ENCODE measurements at regions not wholly inside any gene's neighbourhood (a gene's known extent, or its start where the extent isn't known, plus 50 kb on each side); places are given as distances from the start of the nearest gene placed in this dataset.

GRCh38 chr10:30752481-30752881, 122.9 kb upstream of the LYZL2 start:
- Histone ChIP-seq H3K27me3 (ENCODE audit: insufficient read depth, low read length) (no peaks in the 10 kb centered on the region), H3K9me3 (ENCODE audit: control insufficient read depth, low read depth, low read length) (no peaks in the 10 kb centered on the region), H3K4me1 (ENCODE audit: insufficient read depth, low read length) (no peaks in the 10 kb centered on the region), H3K79me2 (ENCODE audit: insufficient read depth, low read length) (no peaks in the 10 kb centered on the region), H3K4ac (ENCODE audit: low read depth, low read length) (no peak overlapping the region), H3K23me2 (ENCODE audit: insufficient read length, low read depth, low read length, poor library complexity, severe bottlenecking) (no peaks in the 10 kb centered on the region), H4K91ac (ENCODE audit: insufficient read length, low read depth, low read length) (no peak overlapping the region), H3K18ac (ENCODE audit: insufficient read length, low read depth, low read length) (no peak overlapping the region), H3K14ac (ENCODE audit: insufficient read depth, low read length) (no peak overlapping the region), H2BK15ac (ENCODE audit: low read depth, low read length) (no peak overlapping the region), H3K23ac (ENCODE audit: insufficient read length, low read depth, low read length) (no peak overlapping the region), H4K20me1 (ENCODE audit: control insufficient read depth, insufficient read depth, insufficient read length) (no peaks in the 10 kb centered on the region), H4K8ac (replicated peaks; ENCODE audit: insufficient read length, low read depth, low read length) (no peak overlapping the region), H3K9ac (ENCODE audit: extremely low read depth, insufficient read length, low read length) (no peak overlapping the region), H3K27ac (ENCODE audit: insufficient read length, low read depth, low read length) (no peak overlapping the region), H3K4me2 (ENCODE audit: insufficient read depth, insufficient read length, low read length) (no peak overlapping the region), H2BK120ac (ENCODE audit: low read depth, low read length, poor library complexity, severe bottlenecking) (no peak overlapping the region), H2BK12ac (ENCODE audit: insufficient read length, low read depth, low read length) (no peak overlapping the region), H2BK20ac (ENCODE audit: low read depth, low read length, poor library complexity, severe bottlenecking) (no peak overlapping the region), H3T11ph (ENCODE audit: low read length) (no peak overlapping the region), H2AFZ (ENCODE audit: low read length) (no peak overlapping the region), H3K56ac (ENCODE audit: insufficient read length, low read depth, low read length) (no peak overlapping the region), H2AK5ac (ENCODE audit: insufficient read length, low read length) (no peak overlapping the region), H4K5ac (ENCODE audit: insufficient read length, low read depth, low read length) (no peak overlapping the region), H2BK5ac (ENCODE audit: insufficient read length, low read length) (no peak overlapping the region), H3K79me1 (ENCODE audit: insufficient read depth, low read depth, low read length, poor library complexity, severe bottlenecking) (no peaks in the 10 kb centered on the region)
- Mint-ChIP-seq H3K9me3 (no peaks in the 10 kb centered on the region), H3K36me3 (ENCODE audit: insufficient read depth in 1 of 3, low read depth in 3 of 3) (no peaks in the 10 kb centered on the region), H3K4me1 (peaks cover 0 to 2% of the 10 kb centered on the region in 2 experiments; a peak in 2 of 4 replicates), H3K27ac (no peak overlapping the region), H3K4me3 (no peak overlapping the region), H3K27me3 (ENCODE audit: low read depth) (peaks cover 4% of the 10 kb centered on the region)
- DNase-seq = no peak
- no peak for TF ChIP-seq CTCF (conservative IDR thresholded peaks at IDR 0.05)
- no CpG with 5 or more reads among the region's 10 CpGs for WGBS (ENCODE audit: extremely low coverage, insufficient read length, low lambda C conversion rate)

All from H9 (cell line).